Neural cell (in vitro differentiated cells): ENCODE measurements at regions not wholly inside any gene's neighbourhood (a gene's known extent, or its start where the extent isn't known, plus 50 kb on each side); places are given as distances from the start of the nearest gene placed in this dataset.

ENCODE experiments used
- H2AFZ ChIP-seq: fragments of 200-600, 300-800 bp; sonication (generic), shearing (Covaris generic); 2 replicates; pipeline ENCODE4 v1.6.0; 2014; ENCODE audit warnings: low read depth, mild to moderate bottlenecking, antibody characterized with exemption, low read length, moderate library complexity
- H3F3A ChIP-seq: fragments of 200-600 bp; shearing (Covaris generic); 2 replicates; pipeline ENCODE4 v1.6.1; 2016; ENCODE audit warnings: mild to moderate bottlenecking, moderate library complexity, mixed read lengths, antibody characterized with exemption, low read length; ENCODE audit not compliant: insufficient read depth, poor library complexity, severe bottlenecking
- H3K27ac ChIP-seq: fragments of 200-600, 300-800 bp; sonication (generic), shearing (Covaris generic); 2 replicates; pipeline ENCODE4 v1.5.1; 2014; ENCODE audit warnings: mild to moderate bottlenecking, low read length, moderate library complexity
- H3K27me3 ChIP-seq: fragments of 300-800, 200-600 bp; sonication (generic), shearing (Covaris generic); 2 replicates; pipeline ENCODE4 v1.6.0; 2014; ENCODE audit warnings: mild to moderate bottlenecking, low read depth, low read length, moderate library complexity; ENCODE audit not compliant: insufficient read depth
- H3K36me3 ChIP-seq: fragments of 300-800, 200-600 bp; sonication (generic), shearing (Covaris generic); 2 replicates; pipeline ENCODE4 v1.5.1; 2014; ENCODE audit warnings: mild to moderate bottlenecking, antibody characterized with exemption, low read length, moderate library complexity; ENCODE audit not compliant: insufficient read depth
- H3K4me2 ChIP-seq: fragments of 300-800, 200-600 bp; sonication (generic), shearing (Covaris generic); 2 replicates; pipeline ENCODE4 v1.6.0; 2014; ENCODE audit warnings: mild to moderate bottlenecking, low read length
- H3K4me3 ChIP-seq: fragments of 300-800, 200-600 bp; sonication (generic), shearing (Covaris generic); 2 replicates; pipeline ENCODE4 v1.5.1; 2014; ENCODE audit warnings: mild to moderate bottlenecking, low read length, moderate library complexity
- H3K79me2 ChIP-seq: fragments of 200-600 bp; shearing (Covaris generic); replicated peaks from 2 replicates; pipeline ENCODE4 v1.6.0; 2014; ENCODE audit warnings: mild to moderate bottlenecking, low read length, moderate library complexity; ENCODE audit not compliant: insufficient read depth
- H3K9ac ChIP-seq: fragments of 300-800, 200-600 bp; sonication (generic), shearing (Covaris generic); 2 replicates; pipeline ENCODE4 v1.6.1; 2016; ENCODE audit warnings: mild to moderate bottlenecking, low read length, mixed read lengths
- H3K9me2 ChIP-seq: fragments of 200-600 bp; shearing (Covaris generic); 2 replicates; pipeline ENCODE4 v1.6.1; 2016; ENCODE audit warnings: mild to moderate bottlenecking, low read length, mixed read lengths; ENCODE audit not compliant: insufficient read depth
- H3K9me3 ChIP-seq: fragments of 200-600, 300-800 bp; sonication (generic), shearing (Covaris generic); 2 replicates; pipeline ENCODE4 v1.6.1; 2016; ENCODE audit warnings: mild to moderate bottlenecking, mixed run types, low read length, moderate library complexity, mixed read lengths
- H4K20me1 ChIP-seq: fragments of 200-600 bp; shearing (Covaris generic); 2 replicates; pipeline ENCODE4 v1.6.1; 2016; ENCODE audit warnings: mild to moderate bottlenecking, mixed run types; ENCODE audit not compliant: insufficient read depth
- EZH2 ChIP-seq: fragments of 200-600, 300-800 bp; shearing (Covaris generic), sonication (generic); IDR thresholded peaks from 2 replicates; pipeline ENCODE4 v1.6.1; 2014; ENCODE audit warnings: antibody characterized with exemption, low read length, borderline replicate concordance, mild to moderate bottlenecking; ENCODE audit not compliant: insufficient read depth, poor library complexity, severe bottlenecking
- POLR2AphosphoS5 ChIP-seq: IDR thresholded peaks from 2 replicates; pipeline ENCODE4 v1.6.1; 2012
- RAD21 ChIP-seq: fragments of 450-650 bp; conservative IDR thresholded peaks from 2 replicates; pipeline ENCODE4 v1.6.1; 2014; ENCODE audit warnings: antibody characterized with exemption, mild to moderate bottlenecking, moderate library complexity
- SMC3 ChIP-seq: fragments of 450-650 bp; conservative IDR thresholded peaks from 2 replicates; pipeline ENCODE4 v1.6.1; 2014; ENCODE audit warnings: antibody characterized with exemption, mild to moderate bottlenecking, moderate library complexity; ENCODE audit not compliant: poor library complexity
- TAF1 ChIP-seq: IDR thresholded peaks from 2 replicates; pipeline ENCODE4 v1.6.1; 2012; ENCODE audit warnings: low read depth
- small RNA-seq, 3 experiments: library from RNA; depleted of rRNA; stranded (forward); fragments of <200 nt; gene quantifications; one replicate each; pipeline ENCODE3, GENCODE V24; 2012
- TF ChIP-seq, protein P1 (sequence below): fragments of 450-650 bp; IDR thresholded peaks from 2 replicates; pipeline ENCODE4 v1.5.1; 2014; ENCODE audit warnings: antibody characterized with exemption, mild to moderate bottlenecking, moderate library complexity; ENCODE audit not compliant: poor library complexity, severe bottlenecking

DNA sequence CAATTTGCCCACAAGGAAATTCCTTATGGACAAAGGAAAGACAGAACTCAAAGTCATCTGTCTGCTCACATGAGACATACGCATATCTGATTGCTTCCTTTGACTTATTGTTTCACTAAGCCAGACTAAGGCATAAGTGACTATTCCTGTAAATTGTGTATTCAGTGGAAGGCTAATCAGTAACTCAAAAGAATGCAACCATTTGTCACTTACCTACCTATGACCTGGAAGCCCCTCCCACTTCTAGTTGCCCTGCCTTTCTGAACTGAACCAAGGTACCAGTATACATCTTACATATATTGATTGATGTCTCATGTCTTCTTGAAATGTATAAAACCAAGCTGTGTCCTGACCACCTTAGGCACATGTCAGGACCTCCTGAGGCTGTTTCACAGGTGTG, 53.5 kb upstream of the PROK2 start:
- no peak overlapping the region for H3K4me3 ChIP-seq
- no peak overlapping the region for H3K9ac ChIP-seq
- H3K9me2 ChIP-seq, result no peaks in the 10 kb centered on the region
- H3K9me3 ChIP-seq, result no peaks in the 10 kb centered on the region
- H3K36me3 ChIP-seq, result no peaks in the 10 kb centered on the region
- H4K20me1 ChIP-seq, result no peaks in the 10 kb centered on the region
- TF ChIP-seq POLR2AphosphoS5, result no peak
- no peak for TF ChIP-seq RAD21
- no peak for TF ChIP-seq SMC3
- no peak for TF ChIP-seq EZH2
- TF ChIP-seq, protein P1, sequence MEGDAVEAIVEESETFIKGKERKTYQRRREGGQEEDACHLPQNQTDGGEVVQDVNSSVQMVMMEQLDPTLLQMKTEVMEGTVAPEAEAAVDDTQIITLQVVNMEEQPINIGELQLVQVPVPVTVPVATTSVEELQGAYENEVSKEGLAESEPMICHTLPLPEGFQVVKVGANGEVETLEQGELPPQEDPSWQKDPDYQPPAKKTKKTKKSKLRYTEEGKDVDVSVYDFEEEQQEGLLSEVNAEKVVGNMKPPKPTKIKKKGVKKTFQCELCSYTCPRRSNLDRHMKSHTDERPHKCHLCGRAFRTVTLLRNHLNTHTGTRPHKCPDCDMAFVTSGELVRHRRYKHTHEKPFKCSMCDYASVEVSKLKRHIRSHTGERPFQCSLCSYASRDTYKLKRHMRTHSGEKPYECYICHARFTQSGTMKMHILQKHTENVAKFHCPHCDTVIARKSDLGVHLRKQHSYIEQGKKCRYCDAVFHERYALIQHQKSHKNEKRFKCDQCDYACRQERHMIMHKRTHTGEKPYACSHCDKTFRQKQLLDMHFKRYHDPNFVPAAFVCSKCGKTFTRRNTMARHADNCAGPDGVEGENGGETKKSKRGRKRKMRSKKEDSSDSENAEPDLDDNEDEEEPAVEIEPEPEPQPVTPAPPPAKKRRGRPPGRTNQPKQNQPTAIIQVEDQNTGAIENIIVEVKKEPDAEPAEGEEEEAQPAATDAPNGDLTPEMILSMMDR, result no peak
- no peak for TF ChIP-seq TAF1
- no peak overlapping the region for H3K4me2 ChIP-seq
- H3K27me3 ChIP-seq, result no peaks in the 10 kb centered on the region
- no peak overlapping the region for H2AFZ ChIP-seq
- H3K79me2 ChIP-seq, result no peaks in the 10 kb centered on the region
- no peaks in the 10 kb centered on the region for H3F3A ChIP-seq
- H3K27ac ChIP-seq, result no peak overlapping the region

Small RNA genes lying in the stretch of these regions (small RNA-seq; reads per million reads assigned to genes)
- gene AC104435.1 (0 to 0.03 (median 0) reads per million in 3 experiments), gene AC105265.1 (0 reads per million in 3 experiments), gene RNA5SP136 (0 reads per million in 3 experiments), gene RNU1-62P (1.6 to 79.3 (median 1.9) reads per million in 3 experiments), gene UBE2Q2P9 (0 reads per million in 3 experiments)
